ENCODE measurements at regions not wholly inside any gene's neighbourhood (a gene's known extent, or its start where the extent isn't known, plus 50 kb on each side); places are given as distances from the start of the nearest gene placed in this dataset.

DNA sequence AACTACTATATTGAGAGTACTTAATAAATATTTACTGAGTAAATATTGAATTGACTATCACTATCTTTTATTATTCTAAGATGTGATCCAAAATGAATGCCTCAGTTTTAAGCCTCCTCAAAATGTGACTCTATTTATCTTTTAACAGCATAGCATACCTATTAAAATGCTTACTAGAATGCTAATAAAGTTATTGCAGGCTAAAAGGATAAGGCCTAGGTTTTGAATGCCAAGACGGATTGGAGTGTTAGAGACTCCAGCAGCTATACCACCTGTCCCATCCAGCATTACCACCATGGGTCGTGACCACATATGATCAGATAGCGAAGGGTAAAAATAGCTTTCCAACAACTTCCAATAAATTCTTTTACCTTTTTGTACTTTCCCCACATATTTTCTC, 64.7 kb upstream of the MYRIP start:
- Histone ChIP-seq H3K9me2 (ENCODE audit: insufficient read depth) (peaks cover 22% of the 10 kb centered on the region; the same call in 1 of the 2 replicates), H3K27ac (ENCODE audit: low read depth) (no peak overlapping the region), H3K4me2 (no peak overlapping the region), H3K4me3 (no peak overlapping the region), H3K36me3 (ENCODE audit: insufficient read depth) (no peaks in the 10 kb centered on the region), H3K27me3 (ENCODE audit: insufficient read depth) (no peaks in the 10 kb centered on the region), H4K20me1 (replicated peaks; ENCODE audit: insufficient read depth) (no peaks in the 10 kb centered on the region), H2AFZ (no peak overlapping the region), H3K79me2 (replicated peaks; ENCODE audit: insufficient read depth) (no peaks in the 10 kb centered on the region), H3K4me1 (ENCODE audit: insufficient read depth) (no peaks in the 10 kb centered on the region), H3F3A (replicated peaks; ENCODE audit: low read depth) (no peaks in the 10 kb centered on the region)
- Mint-ChIP-seq H3K4me3 (no peak overlapping the region), H3K27me3 (ENCODE audit: insufficient read depth, low read depth, poor library complexity) (peaks cover 6% of the 10 kb centered on the region), H3K9me3 (peaks cover 6% of the 10 kb centered on the region; the same call in 2 of the 3 replicates), H3K4me1 (no peaks in the 10 kb centered on the region), H3K27ac (no peak overlapping the region), H3K36me3 (ENCODE audit: low read depth) (0 out of 3 replicates have a peak, but pooled peaks cover 4% of the 10 kb centered on the region)
- no peak for DNase-seq (ENCODE audit: low spot score)
- no peak for ATAC-seq
- TF ChIP-seq, protein P1, sequence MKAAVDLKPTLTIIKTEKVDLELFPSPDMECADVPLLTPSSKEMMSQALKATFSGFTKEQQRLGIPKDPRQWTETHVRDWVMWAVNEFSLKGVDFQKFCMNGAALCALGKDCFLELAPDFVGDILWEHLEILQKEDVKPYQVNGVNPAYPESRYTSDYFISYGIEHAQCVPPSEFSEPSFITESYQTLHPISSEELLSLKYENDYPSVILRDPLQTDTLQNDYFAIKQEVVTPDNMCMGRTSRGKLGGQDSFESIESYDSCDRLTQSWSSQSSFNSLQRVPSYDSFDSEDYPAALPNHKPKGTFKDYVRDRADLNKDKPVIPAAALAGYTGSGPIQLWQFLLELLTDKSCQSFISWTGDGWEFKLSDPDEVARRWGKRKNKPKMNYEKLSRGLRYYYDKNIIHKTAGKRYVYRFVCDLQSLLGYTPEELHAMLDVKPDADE (IDR thresholded peaks at IDR 0.05), result no peak
- no peak for TF ChIP-seq EZH2phosphoT487 (IDR thresholded peaks at IDR 0.05; ENCODE audit: unreplicated experiment)
- TF ChIP-seq, protein P2, sequence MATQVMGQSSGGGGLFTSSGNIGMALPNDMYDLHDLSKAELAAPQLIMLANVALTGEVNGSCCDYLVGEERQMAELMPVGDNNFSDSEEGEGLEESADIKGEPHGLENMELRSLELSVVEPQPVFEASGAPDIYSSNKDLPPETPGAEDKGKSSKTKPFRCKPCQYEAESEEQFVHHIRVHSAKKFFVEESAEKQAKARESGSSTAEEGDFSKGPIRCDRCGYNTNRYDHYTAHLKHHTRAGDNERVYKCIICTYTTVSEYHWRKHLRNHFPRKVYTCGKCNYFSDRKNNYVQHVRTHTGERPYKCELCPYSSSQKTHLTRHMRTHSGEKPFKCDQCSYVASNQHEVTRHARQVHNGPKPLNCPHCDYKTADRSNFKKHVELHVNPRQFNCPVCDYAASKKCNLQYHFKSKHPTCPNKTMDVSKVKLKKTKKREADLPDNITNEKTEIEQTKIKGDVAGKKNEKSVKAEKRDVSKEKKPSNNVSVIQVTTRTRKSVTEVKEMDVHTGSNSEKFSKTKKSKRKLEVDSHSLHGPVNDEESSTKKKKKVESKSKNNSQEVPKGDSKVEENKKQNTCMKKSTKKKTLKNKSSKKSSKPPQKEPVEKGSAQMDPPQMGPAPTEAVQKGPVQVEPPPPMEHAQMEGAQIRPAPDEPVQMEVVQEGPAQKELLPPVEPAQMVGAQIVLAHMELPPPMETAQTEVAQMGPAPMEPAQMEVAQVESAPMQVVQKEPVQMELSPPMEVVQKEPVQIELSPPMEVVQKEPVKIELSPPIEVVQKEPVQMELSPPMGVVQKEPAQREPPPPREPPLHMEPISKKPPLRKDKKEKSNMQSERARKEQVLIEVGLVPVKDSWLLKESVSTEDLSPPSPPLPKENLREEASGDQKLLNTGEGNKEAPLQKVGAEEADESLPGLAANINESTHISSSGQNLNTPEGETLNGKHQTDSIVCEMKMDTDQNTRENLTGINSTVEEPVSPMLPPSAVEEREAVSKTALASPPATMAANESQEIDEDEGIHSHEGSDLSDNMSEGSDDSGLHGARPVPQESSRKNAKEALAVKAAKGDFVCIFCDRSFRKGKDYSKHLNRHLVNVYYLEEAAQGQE (IDR thresholded peaks at IDR 0.05; ENCODE audit: unreplicated experiment), result no peak
- TF ChIP-seq, protein P3, sequence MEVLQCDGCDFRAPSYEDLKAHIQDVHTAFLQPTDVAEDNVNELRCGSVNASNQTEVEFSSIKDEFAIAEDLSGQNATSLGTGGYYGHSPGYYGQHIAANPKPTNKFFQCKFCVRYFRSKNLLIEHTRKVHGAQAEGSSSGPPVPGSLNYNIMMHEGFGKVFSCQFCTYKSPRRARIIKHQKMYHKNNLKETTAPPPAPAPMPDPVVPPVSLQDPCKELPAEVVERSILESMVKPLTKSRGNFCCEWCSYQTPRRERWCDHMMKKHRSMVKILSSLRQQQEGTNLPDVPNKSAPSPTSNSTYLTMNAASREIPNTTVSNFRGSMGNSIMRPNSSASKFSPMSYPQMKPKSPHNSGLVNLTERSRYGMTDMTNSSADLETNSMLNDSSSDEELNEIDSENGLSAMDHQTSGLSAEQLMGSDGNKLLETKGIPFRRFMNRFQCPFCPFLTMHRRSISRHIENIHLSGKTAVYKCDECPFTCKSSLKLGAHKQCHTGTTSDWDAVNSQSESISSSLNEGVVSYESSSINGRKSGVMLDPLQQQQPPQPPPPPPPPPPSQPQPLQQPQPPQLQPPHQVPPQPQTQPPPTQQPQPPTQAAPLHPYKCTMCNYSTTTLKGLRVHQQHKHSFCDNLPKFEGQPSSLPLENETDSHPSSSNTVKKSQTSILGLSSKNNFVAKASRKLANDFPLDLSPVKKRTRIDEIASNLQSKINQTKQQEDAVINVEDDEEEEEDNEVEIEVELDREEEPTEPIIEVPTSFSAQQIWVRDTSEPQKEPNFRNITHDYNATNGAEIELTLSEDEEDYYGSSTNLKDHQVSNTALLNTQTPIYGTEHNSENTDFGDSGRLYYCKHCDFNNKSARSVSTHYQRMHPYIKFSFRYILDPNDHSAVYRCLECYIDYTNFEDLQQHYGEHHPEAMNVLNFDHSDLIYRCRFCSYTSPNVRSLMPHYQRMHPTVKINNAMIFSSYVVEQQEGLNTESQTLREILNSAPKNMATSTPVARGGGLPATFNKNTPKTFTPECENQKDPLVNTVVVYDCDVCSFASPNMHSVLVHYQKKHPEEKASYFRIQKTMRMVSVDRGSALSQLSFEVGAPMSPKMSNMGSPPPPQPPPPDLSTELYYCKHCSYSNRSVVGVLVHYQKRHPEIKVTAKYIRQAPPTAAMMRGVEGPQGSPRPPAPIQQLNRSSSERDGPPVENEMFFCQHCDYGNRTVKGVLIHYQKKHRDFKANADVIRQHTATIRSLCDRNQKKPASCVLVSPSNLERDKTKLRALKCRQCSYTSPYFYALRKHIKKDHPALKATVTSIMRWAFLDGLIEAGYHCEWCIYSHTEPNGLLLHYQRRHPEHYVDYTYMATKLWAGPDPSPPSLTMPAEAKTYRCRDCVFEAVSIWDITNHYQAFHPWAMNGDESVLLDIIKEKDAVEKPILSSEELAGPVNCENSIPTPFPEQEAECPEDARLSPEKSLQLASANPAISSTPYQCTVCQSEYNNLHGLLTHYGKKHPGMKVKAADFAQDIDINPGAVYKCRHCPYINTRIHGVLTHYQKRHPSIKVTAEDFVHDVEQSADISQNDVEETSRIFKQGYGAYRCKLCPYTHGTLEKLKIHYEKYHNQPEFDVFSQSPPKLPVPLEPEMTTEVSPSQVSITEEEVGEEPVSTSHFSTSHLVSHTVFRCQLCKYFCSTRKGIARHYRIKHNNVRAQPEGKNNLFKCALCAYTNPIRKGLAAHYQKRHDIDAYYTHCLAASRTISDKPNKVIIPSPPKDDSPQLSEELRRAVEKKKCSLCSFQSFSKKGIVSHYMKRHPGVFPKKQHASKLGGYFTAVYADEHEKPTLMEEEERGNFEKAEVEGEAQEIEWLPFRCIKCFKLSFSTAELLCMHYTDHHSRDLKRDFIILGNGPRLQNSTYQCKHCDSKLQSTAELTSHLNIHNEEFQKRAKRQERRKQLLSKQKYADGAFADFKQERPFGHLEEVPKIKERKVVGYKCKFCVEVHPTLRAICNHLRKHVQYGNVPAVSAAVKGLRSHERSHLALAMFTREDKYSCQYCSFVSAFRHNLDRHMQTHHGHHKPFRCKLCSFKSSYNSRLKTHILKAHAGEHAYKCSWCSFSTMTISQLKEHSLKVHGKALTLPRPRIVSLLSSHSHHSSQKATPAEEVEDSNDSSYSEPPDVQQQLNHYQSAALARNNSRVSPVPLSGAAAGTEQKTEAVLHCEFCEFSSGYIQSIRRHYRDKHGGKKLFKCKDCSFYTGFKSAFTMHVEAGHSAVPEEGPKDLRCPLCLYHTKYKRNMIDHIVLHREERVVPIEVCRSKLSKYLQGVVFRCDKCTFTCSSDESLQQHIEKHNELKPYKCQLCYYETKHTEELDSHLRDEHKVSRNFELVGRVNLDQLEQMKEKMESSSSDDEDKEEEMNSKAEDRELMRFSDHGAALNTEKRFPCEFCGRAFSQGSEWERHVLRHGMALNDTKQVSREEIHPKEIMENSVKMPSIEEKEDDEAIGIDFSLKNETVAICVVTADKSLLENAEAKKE (CRISPR knock-in tag; IDR thresholded peaks at IDR 0.05), result no peak
- TF ChIP-seq STAT1 (IDR thresholded peaks at IDR 0.05; ENCODE audit: unreplicated experiment), result no peak
- TF ChIP-seq ZNF331 (CRISPR knock-in tag; IDR thresholded peaks at IDR 0.05; ENCODE audit: low read depth), result no peak

Data from GM23338 (cell line).